H9 (cell line): ENCODE measurements at regions not wholly inside any gene's neighbourhood (a gene's known extent, or its start where the extent isn't known, plus 50 kb on each side); places are given as distances from the start of the nearest gene placed in this dataset.
"Not testable (repeated sequence)": the region's sequence is repeated elsewhere in the genome, so short reads cannot be mapped to it uniquely, and the experiment has no call there.

Experiments used
- DNase-seq: peaks from one replicate; pipeline ENCODE4 v3.0.0-alpha.2; 2017
- H2AFZ ChIP-seq: one replicate; pipeline ENCODE4 v1.6.1; 2013; ENCODE audit warnings: mild to moderate bottlenecking, low read length, control low read depth, moderate library complexity
- H2AK5ac ChIP-seq: 2 replicates; pipeline ENCODE4 v1.6.1; 2013; ENCODE audit warnings: low read length, control low read depth, mixed read lengths; ENCODE audit not compliant: insufficient read length
- H2BK120ac ChIP-seq: one replicate; pipeline ENCODE4 v1.6.1; 2013; ENCODE audit warnings: low read depth, mild to moderate bottlenecking, low read length, control low read depth, inconsistent platforms; ENCODE audit not compliant: poor library complexity, severe bottlenecking
- H2BK12ac ChIP-seq: 2 replicates; pipeline ENCODE4 v1.6.1; 2013; ENCODE audit warnings: low read length, control low read depth, mixed read lengths, low read depth; ENCODE audit not compliant: insufficient read length
- H2BK15ac ChIP-seq: 2 replicates; pipeline ENCODE4 v1.6.1; 2013; ENCODE audit warnings: low read depth, low read length, control low read depth
- H2BK20ac ChIP-seq: one replicate; pipeline ENCODE4 v1.6.1; 2013; ENCODE audit warnings: low read depth, mild to moderate bottlenecking, low read length, control low read depth, inconsistent platforms; ENCODE audit not compliant: poor library complexity, severe bottlenecking
- H2BK5ac ChIP-seq: 2 replicates; pipeline ENCODE4 v1.6.1; 2013; ENCODE audit warnings: low read length, control low read depth, mixed read lengths; ENCODE audit not compliant: insufficient read length
- H3K14ac ChIP-seq: 2 replicates; pipeline ENCODE4 v1.6.1; 2013; ENCODE audit warnings: low read length, control low read depth; ENCODE audit not compliant: insufficient read depth
- H3K18ac ChIP-seq: 2 replicates; pipeline ENCODE4 v1.6.1; 2013; ENCODE audit warnings: low read depth, mild to moderate bottlenecking, mixed read lengths, low read length, control low read depth; ENCODE audit not compliant: insufficient read length
- H3K23ac ChIP-seq: 2 replicates; pipeline ENCODE4 v1.6.1; 2013; ENCODE audit warnings: low read length, control low read depth, mixed read lengths, low read depth; ENCODE audit not compliant: insufficient read length
- H3K23me2 ChIP-seq: 2 replicates; pipeline ENCODE4 v1.6.1; 2013; ENCODE audit warnings: low read depth, mild to moderate bottlenecking, mixed read lengths, low read length, control low read depth; ENCODE audit not compliant: insufficient read length, poor library complexity, severe bottlenecking
- H3K27ac ChIP-seq: 2 replicates; pipeline ENCODE4 v1.5.1; 2013; ENCODE audit warnings: low read length, control low read depth, mixed read lengths, low read depth; ENCODE audit not compliant: insufficient read length
- H3K27me3 ChIP-seq: 2 replicates; pipeline ENCODE4 v1.6.1; 2013; ENCODE audit warnings: low read length, control low read depth, inconsistent platforms; ENCODE audit not compliant: insufficient read depth
- H3K4ac ChIP-seq: 2 replicates; pipeline ENCODE4 v1.6.1; 2013; ENCODE audit warnings: low read depth, mild to moderate bottlenecking, control low read depth, inconsistent platforms, low read length, moderate library complexity
- H3K4me1 ChIP-seq: 2 replicates; pipeline ENCODE4 v1.6.1; 2013; ENCODE audit warnings: low read length, control low read depth, inconsistent platforms; ENCODE audit not compliant: insufficient read depth
- H3K4me2 ChIP-seq: 2 replicates; pipeline ENCODE4 v1.6.1; 2013; ENCODE audit warnings: low read length, control low read depth, mixed read lengths; ENCODE audit not compliant: insufficient read length, insufficient read depth
- H3K56ac ChIP-seq: 2 replicates; pipeline ENCODE4 v1.6.1; 2013; ENCODE audit warnings: low read depth, mild to moderate bottlenecking, mixed read lengths, low read length, control low read depth; ENCODE audit not compliant: insufficient read length
- H3K79me1 ChIP-seq: 2 replicates; pipeline ENCODE4 v1.6.1; 2013; ENCODE audit warnings: low read depth, mild to moderate bottlenecking, moderate library complexity, low read length, control low read depth, inconsistent platforms; ENCODE audit not compliant: insufficient read depth, poor library complexity, severe bottlenecking
- H3K79me2 ChIP-seq: 2 replicates; pipeline ENCODE4 v1.6.1; 2013; ENCODE audit warnings: low read length, control low read depth, inconsistent platforms; ENCODE audit not compliant: insufficient read depth
- H3K9ac ChIP-seq: 2 replicates; pipeline ENCODE4 v1.6.1; 2013; ENCODE audit warnings: low read length, control low read depth, mixed read lengths; ENCODE audit not compliant: insufficient read length; ENCODE audit errors: extremely low read depth
- H3K9me3 ChIP-seq: one replicate; pipeline ENCODE4 v1.6.1; 2013; ENCODE audit warnings: low read depth, low read length, inconsistent platforms; ENCODE audit not compliant: control insufficient read depth
- H3T11ph ChIP-seq: one replicate; pipeline ENCODE4 v1.6.1; 2013; ENCODE audit warnings: mild to moderate bottlenecking, low read length, control low read depth, inconsistent platforms
- H4K20me1 ChIP-seq: one replicate; pipeline ENCODE4 v1.6.1; 2013; ENCODE audit not compliant: control insufficient read depth, insufficient read length, insufficient read depth
- H4K5ac ChIP-seq: 2 replicates; pipeline ENCODE4 v1.6.1; 2013; ENCODE audit warnings: low read depth, mild to moderate bottlenecking, mixed read lengths, low read length, control low read depth; ENCODE audit not compliant: insufficient read length
- H4K8ac ChIP-seq: replicated peaks from 2 replicates; pipeline ENCODE4 v1.6.1; 2013; ENCODE audit warnings: low read length, control low read depth, mixed read lengths, low read depth; ENCODE audit not compliant: insufficient read length
- H4K91ac ChIP-seq: 2 replicates; pipeline ENCODE4 v1.6.1; 2013; ENCODE audit warnings: low read depth, mild to moderate bottlenecking, moderate library complexity, mixed read lengths, low read length, control low read depth; ENCODE audit not compliant: insufficient read length
- H3K27ac Mint-ChIP-seq, 3 experiments: 2 replicates in 2 of 3; 3 replicates in 1 of 3; pipeline ENCODE4 v1.8.0; 2020 to 2021; ENCODE audit warnings: mixed read lengths in 3 of 3, mild to moderate bottlenecking in 1 of 3, moderate library complexity in 1 of 3
- H3K27me3 Mint-ChIP-seq: 2 replicates; pipeline ENCODE4 v1.8.0; 2021; ENCODE audit warnings: low read depth, mild to moderate bottlenecking, moderate library complexity, mixed read lengths
- H3K36me3 Mint-ChIP-seq, 3 experiments: 2 replicates in 2 of 3; 3 replicates in 1 of 3; pipeline ENCODE4 v1.8.0; 2020 to 2021; ENCODE audit warnings: low read depth in 3 of 3, mixed read lengths in 3 of 3; ENCODE audit not compliant: insufficient read depth in 1 of 3
- H3K4me1 Mint-ChIP-seq, 2 experiments: 2 replicates each; pipeline ENCODE4 v1.8.0; 2020; ENCODE audit warnings: mixed read lengths in 2 of 2
- H3K4me3 Mint-ChIP-seq, 2 experiments: 2 replicates in 1 of 2; 3 replicates in 1 of 2; pipeline ENCODE4 v1.8.0; 2020 to 2021; ENCODE audit warnings: mild to moderate bottlenecking in 2 of 2, mixed read lengths in 2 of 2, moderate library complexity in 1 of 2
- H3K9me3 Mint-ChIP-seq, 2 experiments: 2 replicates in 1 of 2; 3 replicates in 1 of 2; pipeline ENCODE4 v1.8.0; 2020; ENCODE audit warnings: mild to moderate bottlenecking in 2 of 2, mixed read lengths in 2 of 2, moderate library complexity in 1 of 2
- WGBS: extraction: QIAGEN DNeasy Blood & Tissue Kit; methylation state at CpG from one replicate; pipeline ENCODE4 v1.1.7; 2013; ENCODE audit warnings: missing lambda C conversion rate, low lambda C conversion rate, mixed read lengths; ENCODE audit not compliant: insufficient read length; ENCODE audit errors: extremely low coverage; 5-methylcytosine and 5-hydroxymethylcytosine counted together

GRCh38 chr10:61036148-61036547 is 92.2 kb upstream of the RHOBTB1 start:
- H4K20me1 ChIP-seq, H3K27me3 ChIP-seq, H3T11ph ChIP-seq, H3K9ac ChIP-seq, H2BK20ac ChIP-seq, H3K4me1 ChIP-seq, H4K91ac ChIP-seq, H3K9me3 ChIP-seq, H3K14ac ChIP-seq, H2BK12ac ChIP-seq, H4K5ac ChIP-seq, H2BK120ac ChIP-seq, H3K56ac ChIP-seq, H2AFZ ChIP-seq, H3K27me3 Mint-ChIP-seq, H3K18ac ChIP-seq, H3K23ac ChIP-seq, H3K79me1 ChIP-seq, H3K27ac ChIP-seq, H4K8ac ChIP-seq, H2BK15ac ChIP-seq, H3K23me2 ChIP-seq, H2AK5ac ChIP-seq, H3K79me2 ChIP-seq, H3K4ac ChIP-seq, H2BK5ac ChIP-seq, DNase-seq: not testable (repeated sequence)
- H3K4me2 ChIP-seq, result peak overlapping the region; percentile 17
- WGBS, result no CpG with 5 or more reads among the region's 3 CpGs
- peaks cover 0 to 18% (median 11%) of the 10 kb centered on the region in 3 experiments; a peak in 6 of 7 replicates for H3K36me3 Mint-ChIP-seq
- H3K4me3 Mint-ChIP-seq, result peak overlapping the region in 1 of 2 experiments; percentile 45; a peak in 1 of 5 replicates
- H3K27ac Mint-ChIP-seq, result peak overlapping the region in 1 of 3 experiments; percentile 91; a peak in 3 of 7 replicates
- H3K9me3 Mint-ChIP-seq, result peaks cover 11 to 12% of the 10 kb centered on the region in 2 experiments; a peak in 4 of 5 replicates
- peaks cover 30% of the 10 kb centered on the region in 2 experiments for H3K4me1 Mint-ChIP-seq
